GM12878 (cell line): ENCODE measurements at regions not wholly inside any gene's neighbourhood (a gene's known extent, or its start where the extent isn't known, plus 50 kb on each side); places are given as distances from the start of the nearest gene placed in this dataset.

Experiments
- ATAC-seq: fragments of 200-7000 bp; cut with Tn5 transposase; 3 replicates; pipeline ENCODE4 v1.9.1; 2020; ENCODE audit warnings: mild to moderate bottlenecking, moderate library complexity
- BruUV-seq: library from RNA; stranded (reverse); fragments of 400-500 nt; replicated peaks from 2 replicates; lab custom pipeline; 2021; lab: Mats Ljungman, UMichigan
- CTCF ChIA-PET: fragments of 300-600 bp; sonication (Branson Sonifier 250); formaldehyde crosslinking; extraction: SDS; loops from one replicate; lab custom pipeline; 2021; ENCODE audit warnings: inconsistent platforms; lab: Yijun Ruan, JAX
- POLR2A ChIA-PET: fragments of 350-600 bp; formaldehyde crosslinking; extraction: SDS; loops from one replicate; lab custom pipeline; 2021; ENCODE audit warnings: inconsistent platforms; lab: Charles Lee
- RAD21 ChIA-PET: fragments of 300-600 bp; sonication (Branson Sonifier 250); formaldehyde crosslinking; loops from one replicate; lab custom pipeline; 2023; ENCODE audit warnings: antibody characterized with exemption; ENCODE audit not compliant: unreplicated experiment; lab: Charles Lee
- SMC1A ChIA-PET: fragments of 300-600 bp; sonication (Branson Sonifier 250); formaldehyde crosslinking; loops from one replicate; lab custom pipeline; 2023; ENCODE audit not compliant: unreplicated experiment, uncharacterized antibody; lab: Charles Lee
- DNase-seq: peaks from one replicate; pipeline ENCODE4 v3.0.0-alpha.2; 2011; ENCODE audit warnings: low read depth, low spot score
- FAIRE-seq: peaks from 3 replicates; lab custom pipeline; 2011; peaks lifted over from hg19 to GRCh38; lab: Jason Lieb, UNC
- H2AFZ ChIP-seq: 2 replicates; pipeline ENCODE4 v1.6.0; 2011; ENCODE audit warnings: low read depth, low read length, control low read depth; ENCODE audit not compliant: control insufficient read depth
- H3K27ac ChIP-seq: 2 replicates; pipeline ENCODE4 v1.5.1; 2011; ENCODE audit warnings: control low read depth; ENCODE audit not compliant: control insufficient read depth, insufficient read depth
- H3K27me3 ChIP-seq, 2 experiments: replicated peaks in 1 of 2; 2 replicates each; pipeline versions ENCODE4 v1.6.0 to v1.6.1; 2011; ENCODE audit warnings: low read length in 1 of 2; ENCODE audit not compliant: control insufficient read depth in 2 of 2, insufficient read depth in 2 of 2
- H3K36me3 ChIP-seq, 2 experiments: 2 replicates each; pipeline ENCODE4 v1.5.1; 2011; ENCODE audit warnings: low read length in 1 of 2; ENCODE audit not compliant: control insufficient read depth in 2 of 2, insufficient read depth in 2 of 2
- H3K4me1 ChIP-seq: 2 replicates; pipeline ENCODE4 v1.6.1; 2011; ENCODE audit warnings: mild to moderate bottlenecking, low read length, moderate library complexity, mixed read lengths; ENCODE audit not compliant: control insufficient read depth, insufficient read depth
- H3K4me2 ChIP-seq: 2 replicates; pipeline ENCODE4 v1.6.0; 2011; ENCODE audit warnings: control low read depth; ENCODE audit not compliant: control insufficient read depth, insufficient read depth
- H3K4me3 ChIP-seq: fragments of 200-600 bp; sonication (generic); 2 replicates; pipeline ENCODE4 v1.5.1; 2016
- H3K79me2 ChIP-seq: 2 replicates; pipeline ENCODE4 v1.6.0; 2011; ENCODE audit warnings: low read length; ENCODE audit not compliant: control insufficient read depth, insufficient read depth
- H3K9ac ChIP-seq: 2 replicates; pipeline ENCODE4 v1.8.0; 2011; ENCODE audit warnings: low read length, control low read depth, mixed read lengths; ENCODE audit not compliant: control insufficient read depth, insufficient read depth
- H3K9me3 ChIP-seq: replicated peaks from 3 replicates; pipeline ENCODE4 v1.5.1; 2011; ENCODE audit warnings: mild to moderate bottlenecking, low read length; ENCODE audit not compliant: control insufficient read depth, insufficient read depth
- H4K20me1 ChIP-seq: 2 replicates; pipeline ENCODE4 v1.6.0; 2011; ENCODE audit not compliant: control insufficient read depth, insufficient read depth
- EED ChIP-seq: sonication (generic); IDR thresholded peaks from 2 replicates; pipeline ENCODE4 v1.6.1; 2016; ENCODE audit warnings: antibody characterized with exemption, low read depth
- FOXM1 ChIP-seq: IDR thresholded peaks from 2 replicates; pipeline ENCODE4 v1.6.1; 2012; ENCODE audit warnings: low read depth, mild to moderate bottlenecking, inconsistent platforms, low read length, moderate library complexity
- GABPA ChIP-seq: IDR thresholded peaks from 2 replicates; pipeline ENCODE4 v1.6.1; 2014; ENCODE audit warnings: antibody characterized with exemption, low read depth, mild to moderate bottlenecking, inconsistent platforms
- HDAC2 ChIP-seq: fragments of 200-600 bp; sonication (generic); IDR thresholded peaks from 2 replicates; pipeline ENCODE4 v1.6.1; 2017
- MTA3 ChIP-seq: IDR thresholded peaks from 2 replicates; pipeline ENCODE4 v1.6.1; 2012; ENCODE audit warnings: low read length, inconsistent platforms, borderline replicate concordance
- NFYB ChIP-seq: IDR thresholded peaks from 2 replicates; pipeline ENCODE4 v1.6.1; 2011; ENCODE audit warnings: low read depth, mild to moderate bottlenecking, low read length, improper control_type of control experiment, moderate library complexity; ENCODE audit not compliant: insufficient read depth
- NR2C2 ChIP-seq: IDR thresholded peaks from 2 replicates; pipeline ENCODE4 v1.6.1; 2011; ENCODE audit warnings: borderline replicate concordance, low read depth; ENCODE audit not compliant: control insufficient read depth, insufficient read length
- NRF1 ChIP-seq: conservative IDR thresholded peaks from 2 replicates; pipeline ENCODE4 v1.6.1; 2011; ENCODE audit warnings: mild to moderate bottlenecking, low read depth, low read length, improper control_type of control experiment
- PAX5 ChIP-seq: IDR thresholded peaks from 2 replicates; pipeline ENCODE4 v1.6.1; 2011; ENCODE audit warnings: low read depth, low read length, borderline replicate concordance
- POU2F2 ChIP-seq: IDR thresholded peaks from 3 replicates; pipeline ENCODE4 v1.6.1; 2011; ENCODE audit warnings: low read depth, mild to moderate bottlenecking, low read length, borderline replicate concordance
- RB1 ChIP-seq: fragments of 450-650 bp; formaldehyde crosslinking; IDR thresholded peaks from 2 replicates; pipeline ENCODE4 v1.6.1; 2017; ENCODE audit warnings: mild to moderate bottlenecking, borderline replicate concordance
- SIN3A ChIP-seq: IDR thresholded peaks from 2 replicates; pipeline ENCODE4 v1.6.1; 2012; ENCODE audit warnings: low read depth, low read length, improper control_type of control experiment
- SMAD1 ChIP-seq: fragments of 450-650 bp; IDR thresholded peaks from 2 replicates; pipeline ENCODE4 v1.6.1; 2018; ENCODE audit warnings: mild to moderate bottlenecking, low read depth; ENCODE audit not compliant: partially characterized antibody
- STAT1 ChIP-seq: fragments of 450-650 bp; conservative IDR thresholded peaks from 2 replicates; pipeline ENCODE4 v1.6.1; 2014; ENCODE audit warnings: antibody characterized with exemption, mild to moderate bottlenecking
- ZBTB40 ChIP-seq: fragments of 450-650 bp; IDR thresholded peaks from 2 replicates; pipeline ENCODE4 v1.6.1; 2016; ENCODE audit warnings: mild to moderate bottlenecking, moderate library complexity, borderline replicate concordance
- ZZZ3 ChIP-seq: IDR thresholded peaks from 2 replicates; pipeline ENCODE4 v1.6.1; 2011; ENCODE audit warnings: low read depth; ENCODE audit not compliant: control insufficient read depth, insufficient read length
- WGBS: methylation state at CpG from one replicate; pipeline ENCODE4 v1.1.6; 2016; ENCODE audit warnings: low lambda C conversion rate; ENCODE audit not compliant: insufficient replicate concordance, insufficient coverage; ENCODE audit errors: missing lambda C conversion rate; 5-methylcytosine and 5-hydroxymethylcytosine counted together
- in situ Hi-C: fragments of 300-500 bp; cut with MboI; formaldehyde crosslinking; loops from 9 replicates; pipeline ENCODE4 v1.14.3; 2018; ENCODE audit warnings: mixed read lengths
- intact Hi-C: fragments of 100-400 bp; cut with micrococcal nuclease; formaldehyde crosslinking; loops from one replicate; pipeline ENCODE4 v1.14.2; 2022; ENCODE audit not compliant: unreplicated experiment
- TF ChIP-seq, protein P1 (sequence below): IDR thresholded peaks from 2 replicates; pipeline ENCODE4 v1.6.1; 2011; ENCODE audit warnings: low read depth, mild to moderate bottlenecking, low read length, moderate library complexity, borderline replicate concordance; ENCODE audit errors: extremely low read depth
- TF ChIP-seq, protein P2 (sequence below): fragments of 450-650 bp; IDR thresholded peaks from 2 replicates; pipeline ENCODE4 v1.6.1; 2017; ENCODE audit warnings: mild to moderate bottlenecking, low read depth, inconsistent platforms; ENCODE audit not compliant: poor library complexity, severe bottlenecking

DNA sequence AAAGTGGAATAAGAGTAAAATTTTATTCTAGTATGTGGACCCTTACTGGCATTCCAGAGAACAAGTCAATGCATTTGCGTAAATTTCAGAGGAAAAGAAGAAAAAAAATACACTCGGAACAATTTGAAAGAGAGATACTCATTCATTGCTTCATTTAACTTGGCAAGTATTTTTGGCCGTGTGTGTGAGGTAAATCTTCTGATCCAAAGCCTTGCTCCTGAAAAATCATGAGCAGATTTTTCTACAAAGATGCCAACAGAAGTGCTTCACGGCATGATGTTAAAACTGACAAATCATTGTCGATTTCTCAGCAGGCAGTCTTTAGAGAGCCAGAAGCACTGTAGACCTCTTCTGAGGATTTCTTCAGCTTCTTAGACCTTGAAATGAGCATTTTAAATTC is 194.0 kb downstream of the COX18 start (continued):
- TF ChIP-seq ZBTB40 (no peak), NRF1 (no peak), POU2F2 (no peak), EED (no peak), ZZZ3 (no peak)
- TF ChIP-seq, protein P1, sequence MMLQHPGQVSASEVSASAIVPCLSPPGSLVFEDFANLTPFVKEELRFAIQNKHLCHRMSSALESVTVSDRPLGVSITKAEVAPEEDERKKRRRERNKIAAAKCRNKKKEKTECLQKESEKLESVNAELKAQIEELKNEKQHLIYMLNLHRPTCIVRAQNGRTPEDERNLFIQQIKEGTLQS = no peak

GRCh38 chr4:72875138-72875537 is 194.4 kb downstream of the COX18 start:
- 0% methylated on average over 1 of the region's 1 CpG for WGBS
- H3K4me1 ChIP-seq = no peaks in the 10 kb centered on the region
- H3K27ac ChIP-seq = no peak overlapping the region
- no peaks in the 10 kb centered on the region for H3K27me3 ChIP-seq
- H3K9me3 ChIP-seq = no peaks in the 10 kb centered on the region
- in situ Hi-C loops (no loop called here), intact Hi-C loops (no loop called here)
- FAIRE-seq = no peak
- H3K9ac ChIP-seq = no peak overlapping the region
- no peaks in the 10 kb centered on the region for H4K20me1 ChIP-seq
- ChIA-PET RAD21 (no interaction called here), CTCF (interaction anchor here (1.4 kb wide), 1 partner anchor 16 kb away, joined by 3 read pairs; no protein-coding TSS in a partner anchor), SMC1A (interaction anchor here (1.0 kb wide), 1 partner anchor 14 kb away, joined by 3 read pairs; no protein-coding TSS in a partner anchor), POLR2A (no interaction called here)
- no peak for DNase-seq
- H2AFZ ChIP-seq = no peak overlapping the region
- no peak overlapping the region for H3K4me2 ChIP-seq
- no peaks in the 10 kb centered on the region for H3K79me2 ChIP-seq
- no TSS peak for BruUV-seq
- no peak overlapping the region for H3K4me3 ChIP-seq
- no peaks in the 10 kb centered on the region for H3K36me3 ChIP-seq
- no peak for ATAC-seq
- no peak for TF ChIP-seq PAX5
- TF ChIP-seq MTA3 = no peak
- TF ChIP-seq ZZZ3 = no peak
- TF ChIP-seq HDAC2 = no peak
- TF ChIP-seq RB1 = no peak
- no peak for TF ChIP-seq SMAD1
- no peak for TF ChIP-seq SIN3A
- no peak for TF ChIP-seq NR2C2
- no peak for TF ChIP-seq STAT1
- no peak for TF ChIP-seq GABPA
- TF ChIP-seq, protein P2, sequence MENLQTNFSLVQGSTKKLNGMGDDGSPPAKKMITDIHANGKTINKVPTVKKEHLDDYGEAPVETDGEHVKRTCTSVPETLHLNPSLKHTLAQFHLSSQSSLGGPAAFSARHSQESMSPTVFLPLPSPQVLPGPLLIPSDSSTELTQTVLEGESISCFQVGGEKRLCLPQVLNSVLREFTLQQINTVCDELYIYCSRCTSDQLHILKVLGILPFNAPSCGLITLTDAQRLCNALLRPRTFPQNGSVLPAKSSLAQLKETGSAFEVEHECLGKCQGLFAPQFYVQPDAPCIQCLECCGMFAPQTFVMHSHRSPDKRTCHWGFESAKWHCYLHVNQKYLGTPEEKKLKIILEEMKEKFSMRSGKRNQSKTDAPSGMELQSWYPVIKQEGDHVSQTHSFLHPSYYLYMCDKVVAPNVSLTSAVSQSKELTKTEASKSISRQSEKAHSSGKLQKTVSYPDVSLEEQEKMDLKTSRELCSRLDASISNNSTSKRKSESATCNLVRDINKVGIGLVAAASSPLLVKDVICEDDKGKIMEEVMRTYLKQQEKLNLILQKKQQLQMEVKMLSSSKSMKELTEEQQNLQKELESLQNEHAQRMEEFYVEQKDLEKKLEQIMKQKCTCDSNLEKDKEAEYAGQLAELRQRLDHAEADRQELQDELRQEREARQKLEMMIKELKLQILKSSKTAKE = no peak
- TF ChIP-seq NFYB = no peak
- no peak for TF ChIP-seq FOXM1
